Activated effector memory CD4-positive, alpha-beta T cell treated with anti-CD3 and anti-CD28 coated beads, Interleukin-2, amount 50 U/mL, for 16 hours (primary cell): ENCODE measurements at regions not wholly inside any gene's neighbourhood (a gene's known extent, or its start where the extent isn't known, plus 50 kb on each side); places are given as distances from the start of the nearest gene placed in this dataset.

Experiments used
- DNase-seq: peaks from one replicate; pipeline ENCODE4 v3.0.0-alpha.2; 2020

DNA sequence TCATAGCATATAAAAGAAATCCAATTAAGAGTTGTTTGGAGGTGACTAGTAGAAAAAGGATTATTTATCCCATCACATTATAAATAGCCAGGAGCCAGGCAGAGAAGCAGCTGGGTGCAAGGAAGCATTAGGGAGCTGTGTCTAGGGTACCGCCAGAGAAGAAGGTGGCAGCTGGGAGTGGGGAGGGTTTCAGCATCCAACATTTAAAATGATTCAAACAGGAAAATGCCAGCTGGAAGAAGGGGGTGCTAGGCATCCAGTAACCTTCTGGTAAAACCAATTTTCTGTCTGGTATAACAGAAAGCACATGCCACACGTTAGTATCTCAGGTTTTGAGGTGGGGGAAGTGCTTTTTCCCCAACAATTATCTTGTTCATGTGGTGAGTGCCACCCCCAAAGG, 452.4 kb downstream of the ZEB2 start:
- no peak for DNase-seq

DNA sequence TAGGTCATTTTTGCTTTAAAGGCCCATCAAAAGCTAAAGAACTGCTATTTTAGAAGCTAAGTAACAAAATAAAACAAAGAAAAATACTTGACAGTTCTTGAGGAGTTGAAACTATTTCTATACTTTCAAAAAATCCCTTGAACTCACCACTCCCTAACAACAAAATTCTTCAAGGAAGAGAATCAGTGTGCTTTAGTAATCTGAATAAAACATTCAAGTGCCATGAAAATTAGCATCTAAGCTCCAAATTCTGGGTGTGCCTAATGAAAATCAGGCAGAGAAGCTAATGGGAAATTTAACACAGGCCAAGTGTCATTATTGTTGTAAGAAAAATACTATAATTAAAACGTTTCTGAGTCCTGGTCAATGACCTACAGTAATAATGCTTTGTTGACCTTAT, 456.3 kb downstream of the ZEB2 start:
- DNase-seq, result no peak

DNA sequence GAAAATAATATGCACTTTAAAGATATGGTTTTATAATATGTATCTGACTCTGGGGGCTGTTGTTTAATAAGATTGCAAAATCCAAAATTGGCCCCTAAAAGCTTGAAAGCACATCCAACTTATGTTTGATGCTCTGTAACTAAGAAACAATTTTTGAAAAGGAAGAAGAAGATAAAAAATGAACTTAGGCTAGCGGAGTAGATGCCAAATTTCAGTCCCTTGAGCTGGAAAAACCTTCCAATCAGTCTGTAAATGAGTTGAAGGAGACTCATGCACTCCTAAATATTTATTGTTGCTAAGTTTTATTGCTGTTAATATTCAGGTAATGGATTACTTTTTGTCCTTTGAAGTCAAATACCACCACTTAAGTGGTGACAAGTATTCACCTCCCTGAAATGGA, 465.0 kb downstream of the ZEB2 start:
- no peak for DNase-seq

DNA sequence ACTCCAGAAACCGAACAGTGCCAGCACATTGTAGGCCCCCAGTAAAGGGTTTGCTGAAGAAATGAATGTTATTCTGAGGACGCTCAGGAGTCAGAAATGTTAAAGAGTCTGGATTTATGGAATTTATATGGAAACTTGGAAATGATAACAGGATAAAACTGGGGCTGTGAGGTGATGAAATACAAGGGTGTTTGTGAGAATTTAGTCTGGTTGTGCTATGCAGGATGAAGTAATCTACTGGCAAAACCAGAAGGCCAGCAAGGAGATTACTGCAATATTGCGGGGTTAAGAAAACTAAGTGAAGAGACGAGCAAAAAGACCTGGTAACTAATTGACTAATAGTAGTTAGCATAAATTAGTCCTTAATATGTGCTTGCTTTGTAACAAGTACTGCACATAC, 467.8 kb downstream of the ZEB2 start:
- DNase-seq, result no peak

DNA sequence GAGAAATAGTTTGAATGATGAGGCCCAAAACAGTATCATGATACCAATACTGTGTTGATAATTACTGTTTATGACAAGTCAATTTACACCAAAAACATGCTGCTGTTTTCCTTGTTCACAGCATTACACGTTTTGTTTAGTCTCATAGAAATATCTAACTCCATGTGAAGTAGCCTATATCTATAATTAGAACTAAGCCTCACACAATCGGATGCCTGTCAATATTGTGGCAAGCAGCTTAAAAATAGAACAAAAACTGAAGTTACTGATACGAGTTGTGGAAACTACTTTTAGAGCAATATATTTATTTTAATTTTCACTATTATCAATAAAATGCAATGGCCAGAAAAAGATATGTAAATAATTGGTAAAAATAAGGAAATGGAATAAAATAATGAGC, 470.8 kb downstream of the ZEB2 start:
- DNase-seq, result no peak

DNA sequence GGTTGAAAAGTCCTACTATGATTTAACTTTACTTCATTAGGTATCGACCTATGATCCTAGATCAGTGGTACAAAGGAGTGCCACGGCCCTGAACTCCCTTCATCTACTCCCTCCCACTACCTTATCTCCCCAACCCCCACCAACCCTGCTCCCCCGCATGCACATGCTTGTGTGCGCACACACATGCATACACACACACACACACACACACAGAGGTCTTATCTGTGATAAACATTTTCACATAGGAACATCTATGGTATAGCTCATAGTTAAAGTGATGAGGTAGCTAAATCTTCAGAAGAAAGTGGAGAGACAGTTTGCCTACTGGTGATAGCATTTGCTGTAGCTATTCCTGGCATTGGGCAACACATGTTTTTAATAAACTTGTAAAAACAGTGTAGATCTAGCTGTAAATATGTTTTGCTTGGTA, 471.3 kb downstream of the ZEB2 start:
- DNase-seq, result no peak

DNA sequence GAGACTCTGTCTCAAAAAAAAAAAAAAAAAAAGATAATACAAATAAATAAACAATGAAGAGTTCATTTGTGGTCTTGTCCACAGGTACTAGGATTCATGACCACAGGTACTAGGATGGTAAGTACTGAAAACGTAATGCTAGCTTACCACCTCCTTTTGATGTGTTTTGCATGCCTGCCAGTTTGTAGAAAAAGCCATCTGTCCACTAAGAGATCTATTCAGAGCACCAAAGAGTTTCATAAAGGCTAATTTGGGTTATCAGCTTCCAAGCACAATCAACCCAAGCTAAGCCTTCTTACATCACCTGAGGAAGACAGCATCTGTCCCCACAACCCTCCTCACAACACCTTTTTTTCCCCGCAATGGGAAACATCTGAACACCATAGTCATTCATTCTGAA, 477.2 kb downstream of the ZEB2 start:
- no peak for DNase-seq

DNA sequence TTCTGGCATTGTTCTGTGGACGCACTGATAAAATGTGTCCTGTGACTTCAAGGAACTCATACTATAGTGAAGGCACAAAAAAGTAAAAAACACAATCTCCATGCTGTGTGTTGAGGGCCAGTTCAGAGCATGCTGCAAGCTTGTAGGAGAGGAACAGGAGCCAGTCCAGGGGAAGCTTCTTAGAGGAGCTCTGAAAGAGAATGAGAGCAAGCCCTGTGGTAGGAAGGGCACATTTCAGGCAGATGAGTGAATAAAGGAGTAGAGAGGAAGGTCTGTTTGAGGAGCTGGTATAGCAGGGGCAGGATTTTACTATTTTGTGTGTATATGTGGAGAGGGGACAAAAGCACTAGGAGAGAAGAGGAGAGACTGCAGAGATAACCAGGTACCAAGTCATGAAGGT, 478.3 kb downstream of the ZEB2 start:
- DNase-seq, result no peak

DNA sequence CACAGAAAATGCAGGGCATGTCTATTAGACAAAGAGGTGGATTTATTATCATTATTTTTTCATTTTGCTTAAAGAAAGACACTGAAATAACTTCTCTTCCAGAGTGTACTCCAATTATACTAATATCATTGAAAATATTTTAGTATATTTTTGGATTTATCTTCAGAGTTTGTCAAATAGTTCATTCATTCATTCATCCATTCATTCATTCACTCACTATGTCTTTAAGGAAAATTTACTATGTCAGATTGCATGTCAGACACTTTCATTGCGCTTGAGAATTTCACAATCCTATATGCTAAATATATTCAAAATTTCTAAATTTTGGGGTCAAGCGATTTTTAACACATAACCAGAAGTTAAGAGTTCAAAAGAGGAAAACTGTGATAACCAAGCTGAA, 479.1 kb downstream of the ZEB2 start:
- DNase-seq, result no peak

DNA sequence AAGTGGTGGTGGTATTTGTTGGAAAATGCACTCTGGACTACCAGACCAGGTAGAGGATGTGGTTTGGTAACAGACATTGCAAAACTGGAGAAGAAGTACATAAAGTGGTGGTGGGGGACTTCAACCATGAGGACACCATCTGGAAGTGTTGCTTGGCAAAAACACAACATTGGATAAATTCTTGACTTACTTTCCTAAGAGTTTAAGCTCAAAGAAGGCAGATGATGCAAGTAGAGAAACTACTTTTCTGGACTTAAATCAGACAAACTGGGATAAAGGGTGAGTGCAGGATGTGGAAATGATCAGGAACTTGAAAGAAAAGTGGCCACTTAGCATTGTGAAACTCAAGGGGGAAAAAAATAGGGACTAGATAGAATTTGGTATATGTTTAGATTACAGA, 487.4 kb downstream of the ZEB2 start:
- no peak for DNase-seq

DNA sequence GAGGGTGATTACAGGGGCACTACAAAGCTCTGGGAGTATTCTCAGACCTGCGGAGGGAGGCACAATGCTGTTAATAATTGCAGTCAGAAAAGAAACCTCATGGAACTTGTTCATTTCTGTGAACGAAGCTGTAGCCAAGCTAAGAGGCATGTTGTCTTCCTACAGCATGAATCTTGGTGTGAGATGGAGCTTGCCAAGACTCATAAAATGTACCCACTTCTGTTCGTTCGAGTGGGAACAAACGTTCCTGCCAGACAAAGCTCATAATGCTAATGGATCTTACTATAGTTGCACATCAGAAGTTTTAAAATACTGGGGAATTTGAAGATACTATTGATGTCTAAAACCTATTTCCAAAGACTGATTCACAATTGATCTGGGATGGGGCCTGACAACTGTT, 489.1 kb downstream of the ZEB2 start:
- no peak for DNase-seq

DNA sequence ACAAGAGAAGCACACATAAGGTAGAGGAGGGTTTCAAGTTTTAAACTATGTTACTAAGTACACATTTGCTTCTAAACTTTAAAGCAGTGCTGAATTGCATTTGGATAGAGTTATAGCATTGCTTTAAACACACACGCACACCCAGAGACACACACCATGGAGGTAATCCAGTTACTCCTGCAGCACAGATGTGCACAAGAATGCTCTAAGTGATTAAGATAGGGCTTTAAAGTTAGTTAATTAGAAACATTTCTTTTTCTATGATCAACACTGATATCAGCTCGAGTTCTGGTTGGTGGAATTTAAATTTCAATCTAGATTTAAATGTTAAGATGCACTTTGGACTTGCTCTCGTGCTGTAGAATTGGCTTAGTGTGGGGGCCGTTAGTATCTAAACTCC, 492.3 kb downstream of the ZEB2 start:
- no peak for DNase-seq

DNA sequence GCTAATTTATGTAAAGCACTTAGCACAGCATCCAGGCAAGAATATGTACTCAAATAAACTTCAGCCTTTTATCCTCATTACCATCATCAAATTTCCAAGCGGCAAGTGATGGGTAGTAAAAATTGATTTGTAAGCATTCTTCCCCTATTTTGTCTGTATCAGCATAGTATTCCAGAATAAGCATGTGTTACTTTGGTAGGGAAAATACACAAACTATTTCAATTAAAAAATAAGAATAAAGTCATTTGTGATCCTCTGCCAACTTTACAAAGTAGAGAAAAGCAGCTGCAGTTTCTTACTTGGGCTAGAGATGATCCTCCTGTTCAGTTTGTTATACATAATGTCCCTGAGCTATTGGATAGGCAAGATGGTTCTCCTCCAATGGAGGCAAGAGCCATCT, 493.2 kb downstream of the ZEB2 start:
- DNase-seq, result no peak

DNA sequence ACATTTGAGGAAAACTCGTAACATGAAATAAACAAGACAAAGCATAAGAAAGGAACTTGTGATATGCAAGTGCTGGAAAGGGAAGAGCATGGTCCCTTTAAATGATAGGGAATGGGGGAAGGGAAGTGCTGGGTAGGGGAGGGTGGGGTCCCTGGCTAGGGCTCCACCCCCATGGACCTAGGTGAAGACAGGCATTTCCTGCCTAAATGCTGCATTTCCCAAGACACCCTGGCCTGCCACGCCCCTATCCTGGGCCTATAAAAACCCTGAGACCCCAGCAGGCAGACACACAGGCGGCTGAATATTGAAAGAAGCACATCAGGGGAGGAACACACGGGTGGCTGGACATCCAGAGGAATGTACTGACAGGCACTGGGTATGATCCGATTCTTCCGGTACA, 499.9 kb downstream of the ZEB2 start:
- no peak for DNase-seq

DNA sequence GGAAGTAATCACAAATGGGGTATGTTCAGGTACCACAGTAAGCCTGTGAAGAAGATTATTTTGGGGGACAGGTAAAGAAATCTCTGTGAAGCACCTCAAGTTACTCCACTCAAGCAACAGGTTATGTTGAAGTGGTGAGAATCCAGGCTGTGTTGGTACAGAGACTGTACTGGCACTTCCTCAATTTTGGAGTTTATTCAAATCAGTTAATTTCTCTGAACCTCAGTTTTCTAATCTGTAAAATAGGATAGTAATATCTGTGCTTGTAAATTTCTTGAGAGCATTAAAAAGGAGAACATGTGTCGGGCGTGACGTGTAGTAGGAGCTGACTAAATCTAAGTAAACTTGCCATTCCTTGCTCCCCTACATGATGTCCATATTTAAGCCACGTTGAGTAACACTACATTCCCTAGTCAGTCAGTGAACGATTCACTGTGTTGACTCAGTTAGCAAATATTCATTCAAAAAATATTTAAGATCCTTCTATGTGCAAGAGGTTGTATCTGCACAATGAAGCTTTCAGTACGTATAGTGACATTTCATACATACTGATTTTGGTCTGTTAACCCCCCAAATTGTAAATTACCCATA, 504.2 kb downstream of the ZEB2 start:
- no peak for DNase-seq

DNA sequence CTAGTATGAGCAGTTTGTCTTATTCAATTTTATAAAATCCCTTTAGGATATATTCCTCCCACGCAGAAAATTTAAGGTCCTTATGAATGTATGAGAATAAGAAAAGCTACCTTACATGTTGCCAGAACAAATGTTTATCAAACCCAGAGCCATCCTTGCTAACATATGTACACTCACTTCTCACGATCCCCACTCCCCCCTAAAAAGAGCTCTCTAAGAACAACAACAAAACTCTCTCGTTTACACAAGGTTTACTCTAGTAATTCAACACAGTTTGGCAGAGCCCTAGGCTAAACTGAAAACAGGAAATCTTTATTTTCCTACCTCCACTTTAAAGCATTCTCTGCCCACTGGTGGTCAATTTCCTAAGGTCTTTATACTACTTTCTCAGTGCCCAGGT, 504.9 kb downstream of the ZEB2 start:
- DNase-seq, result no peak

DNA sequence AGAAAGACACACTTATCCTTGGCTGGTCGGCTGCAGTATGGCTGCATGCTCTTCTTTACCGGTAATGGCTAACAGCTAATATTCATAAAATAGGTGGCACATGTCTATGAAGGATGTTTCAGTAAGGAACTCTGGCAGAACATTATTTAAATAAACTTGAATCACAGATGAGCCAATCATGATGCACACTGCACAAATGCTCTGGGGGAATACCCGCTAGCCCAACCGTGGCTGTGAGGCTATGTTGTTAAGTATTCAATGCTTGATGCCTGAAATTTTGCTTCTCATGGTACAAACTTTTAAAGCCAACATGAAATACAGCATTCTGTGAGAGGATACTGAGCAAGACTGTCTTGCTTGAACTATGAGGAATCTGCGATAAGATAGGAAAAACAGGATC, 505.8 kb downstream of the ZEB2 start:
- no peak for DNase-seq

DNA sequence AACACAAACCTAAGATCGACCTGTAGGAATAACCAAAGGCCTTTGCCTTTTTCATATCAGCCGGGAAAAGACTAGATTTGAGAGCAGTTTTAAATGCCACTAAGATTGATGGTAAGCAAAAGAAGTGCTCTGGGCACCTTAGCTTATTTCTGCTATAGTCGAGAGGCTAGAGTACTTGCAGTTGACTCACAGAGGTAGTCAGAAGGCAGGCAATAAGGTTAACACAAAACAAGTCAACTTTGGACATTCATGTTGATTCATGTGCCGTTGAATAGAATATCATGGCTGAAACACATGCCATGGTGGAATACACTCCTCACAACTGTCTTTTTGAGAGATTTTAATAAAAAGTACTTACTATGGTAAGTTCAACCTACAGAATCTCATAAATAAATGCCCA, 507.6 kb downstream of the ZEB2 start:
- DNase-seq, result no peak

DNA sequence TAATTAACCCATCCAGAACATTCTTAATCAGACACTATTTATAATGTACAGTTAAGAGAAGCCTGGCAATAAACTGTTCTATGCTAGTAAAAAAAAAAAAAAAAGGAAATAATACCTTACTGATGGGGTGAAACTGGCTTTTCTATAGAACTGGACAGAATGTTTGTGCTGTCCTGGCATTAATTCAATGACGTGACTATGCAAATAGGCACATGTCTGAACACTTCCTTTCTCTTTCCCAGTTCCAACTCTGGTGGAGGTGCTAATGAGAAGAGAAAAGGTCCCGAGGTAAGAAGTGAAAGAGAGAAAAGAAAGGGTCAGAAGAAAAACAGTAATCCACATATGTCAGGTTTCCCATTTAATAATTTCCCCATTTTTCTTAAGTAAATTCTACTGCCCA, 508.4 kb downstream of the ZEB2 start:
- DNase-seq, result no peak

DNA sequence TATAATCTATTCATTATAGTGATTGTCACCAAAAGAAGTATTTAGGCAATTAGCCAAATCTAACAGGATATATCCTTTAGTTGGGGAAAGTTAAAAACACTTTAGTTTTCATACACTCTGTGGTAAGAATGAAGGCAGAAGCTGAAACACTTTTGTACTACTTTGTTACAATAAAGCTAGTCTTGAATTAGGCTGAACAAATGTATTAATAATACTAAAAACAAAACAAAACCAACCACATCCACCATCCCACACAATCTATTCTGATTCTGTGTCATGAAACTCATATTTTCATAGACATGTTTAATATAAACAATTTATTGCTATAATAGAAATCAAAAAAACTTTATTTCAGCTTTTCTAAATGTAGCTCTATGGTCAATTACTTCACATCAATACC, 508.8 kb downstream of the ZEB2 start:
- DNase-seq, result no peak

DNA sequence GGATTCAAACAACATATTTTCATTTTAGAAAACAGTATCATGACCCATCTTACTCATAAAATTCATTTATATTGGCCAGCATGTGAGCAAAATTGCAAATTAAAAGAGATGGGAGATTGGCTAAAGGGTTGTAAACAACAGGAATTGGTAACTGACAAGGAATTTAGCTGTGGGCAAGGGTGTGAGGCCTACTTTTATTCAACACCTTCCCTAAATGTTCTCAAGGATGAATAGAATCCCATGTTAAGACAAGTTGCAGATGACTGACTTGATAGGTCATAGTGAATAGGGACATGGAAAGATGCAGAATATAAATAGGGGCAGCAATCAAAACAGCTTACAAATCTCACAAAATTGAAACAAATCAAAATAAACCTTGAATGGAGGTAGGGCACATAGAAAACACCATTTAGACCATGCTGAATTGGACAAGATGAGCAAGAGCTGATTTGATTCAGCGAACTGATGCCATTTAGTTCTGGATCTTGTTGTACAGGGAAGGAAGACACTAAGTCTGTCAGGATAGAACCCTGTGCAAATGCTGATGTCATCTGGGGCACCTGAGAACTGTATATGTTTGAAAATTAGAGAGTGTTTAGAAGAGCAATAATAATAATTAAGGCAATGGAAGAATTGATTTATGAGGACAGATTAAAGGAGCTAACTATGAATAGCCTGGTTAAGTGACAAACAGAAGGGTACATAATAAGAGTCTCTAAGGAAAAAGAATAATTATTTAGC, 509.7 kb downstream of the ZEB2 start:
- DNase-seq, result no peak

DNA sequence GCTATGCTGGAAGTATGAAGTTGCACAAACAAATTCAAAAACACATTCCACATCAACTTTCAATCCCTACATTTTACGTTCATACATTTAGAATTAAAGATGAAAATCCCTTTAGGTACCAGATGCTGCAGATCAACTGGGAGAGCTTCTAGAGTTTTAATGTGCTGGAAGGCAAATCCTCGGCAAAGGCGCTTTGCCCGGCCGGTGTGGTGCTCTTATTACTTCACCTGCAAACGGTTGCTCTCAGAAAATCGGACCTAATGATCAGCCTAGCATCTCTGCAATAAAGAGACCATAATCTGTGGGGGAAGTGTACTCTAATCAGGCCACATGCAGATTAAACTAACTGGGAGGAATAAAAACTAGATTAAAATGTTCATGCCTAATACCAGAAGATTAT, 513.8 kb downstream of the ZEB2 start:
- DNase-seq, result no peak

DNA sequence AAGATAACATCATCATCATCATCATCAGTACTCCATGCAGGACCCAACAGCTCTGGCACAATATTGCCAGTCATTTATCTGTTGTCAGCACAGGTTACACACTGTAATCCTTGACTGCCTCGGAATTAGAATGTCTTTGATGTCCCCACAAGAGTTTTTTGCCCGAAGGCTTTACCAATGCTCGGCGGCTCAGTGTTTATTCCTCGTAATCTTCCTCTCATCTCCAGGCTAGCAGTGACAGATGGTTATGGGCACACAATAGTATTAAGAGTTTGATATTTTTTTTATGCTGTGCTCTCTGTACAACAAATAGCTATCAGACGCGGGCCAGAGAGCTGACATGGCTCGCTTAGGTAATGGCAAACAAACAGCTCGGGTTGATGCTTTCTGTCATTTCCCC, 515.2 kb downstream of the ZEB2 start:
- no peak for DNase-seq

DNA sequence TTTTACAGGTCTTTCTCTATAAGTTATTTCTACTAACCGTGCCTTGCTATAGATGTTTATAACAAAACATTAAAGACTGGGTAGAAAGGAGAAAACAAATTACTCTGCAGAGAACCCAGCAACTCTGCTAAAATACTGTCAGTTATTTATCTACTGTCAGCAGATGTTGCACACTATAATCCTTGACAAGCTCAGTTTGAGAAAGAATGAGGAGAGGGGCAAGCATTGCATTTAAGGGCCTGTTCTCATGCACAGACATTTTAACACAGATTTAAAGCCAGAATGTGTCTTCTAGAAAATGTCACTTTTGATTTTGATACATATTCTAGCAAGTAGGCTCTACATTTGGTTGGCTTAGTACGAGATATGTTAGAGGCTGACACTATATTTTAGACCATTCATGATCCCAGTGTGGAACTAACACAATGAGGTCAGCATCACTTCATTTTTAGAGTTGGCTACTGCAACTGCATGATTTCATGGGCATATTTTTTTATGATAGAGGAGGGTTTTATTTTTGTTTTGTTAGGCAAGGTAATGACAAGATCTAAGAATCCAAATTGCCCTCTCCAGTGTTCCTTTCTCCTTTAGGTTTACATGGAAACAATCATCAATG, 516.4 kb downstream of the ZEB2 start:
- DNase-seq, result no peak

DNA sequence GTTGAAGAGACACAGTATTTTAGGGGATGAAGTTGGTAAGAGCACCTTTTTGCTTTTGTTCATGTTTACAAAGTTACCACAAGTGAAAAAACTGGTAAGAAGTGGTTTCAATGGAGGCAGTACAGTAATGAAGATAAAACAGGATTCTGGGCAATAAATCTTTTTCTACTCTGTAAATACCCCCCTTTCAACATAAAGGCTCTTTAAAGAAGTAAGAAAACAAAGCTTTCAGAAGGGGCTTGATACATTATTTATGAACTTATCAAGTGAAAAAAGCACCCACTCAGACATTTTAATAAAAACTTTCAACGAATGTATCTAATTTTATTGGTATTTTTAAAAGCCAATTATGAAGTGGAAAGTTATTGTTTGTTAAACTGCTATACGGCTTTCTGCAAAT, 522.9 kb downstream of the ZEB2 start:
- DNase-seq, result no peak
